SK-N-SH treated with all-trans-retinoic acid at 6 μM for 48 hours (cell line): ENCODE measurements at regions not wholly inside any gene's neighbourhood (a gene's known extent, or its start where the extent isn't known, plus 50 kb on each side); places are given as distances from the start of the nearest gene placed in this dataset.

Source experiments
- ATAC-seq: fragments of 200-7000 bp; cut with Tn5 transposase; 3 replicates; pipeline ENCODE4 v1.9.1; 2020; ENCODE audit warnings: mild to moderate bottlenecking, moderate library complexity
- ARNTL ChIP-seq: fragments of 450-650 bp; formaldehyde crosslinking; IDR thresholded peaks from 2 replicates; pipeline ENCODE4 v1.5.0; 2020; ENCODE audit warnings: low read depth, mild to moderate bottlenecking, moderate library complexity, borderline replicate concordance
- BACH2 ChIP-seq: fragments of 250-450 bp; sonication (Bioruptor Pico); IDR thresholded peaks from 2 replicates; pipeline ENCODE4 v1.9.0; 2021; ENCODE audit warnings: mild to moderate bottlenecking, borderline replicate concordance
- CREB5 ChIP-seq: fragments of 250-450 bp; sonication (Bioruptor Pico); IDR thresholded peaks from 2 replicates; pipeline ENCODE4 v1.5.1; 2020; ENCODE audit warnings: low read depth, mild to moderate bottlenecking, moderate library complexity
- CSDC2 ChIP-seq: fragments of 250-450 bp; sonication (Bioruptor Pico); IDR thresholded peaks from 2 replicates; pipeline ENCODE4 v1.5.0; 2020; ENCODE audit warnings: mild to moderate bottlenecking, moderate library complexity
- GLIS3 ChIP-seq: fragments of 250-450 bp; sonication (Bioruptor Pico); IDR thresholded peaks from 2 replicates; pipeline ENCODE4 v1.5.0; 2020; ENCODE audit warnings: mild to moderate bottlenecking, moderate library complexity
- ISL1 ChIP-seq: fragments of 250-450 bp; sonication (Bioruptor Pico); IDR thresholded peaks from 2 replicates; pipeline ENCODE4 v2.1.2; 2022; ENCODE audit warnings: mild to moderate bottlenecking, moderate library complexity
- OSR1 ChIP-seq: fragments of 250-450 bp; sonication (Bioruptor Pico); IDR thresholded peaks from 2 replicates; pipeline ENCODE4 v1.8.0; 2022; ENCODE audit warnings: moderate library complexity, mild to moderate bottlenecking, inconsistent platforms
- RARB ChIP-seq: fragments of 250-450 bp; sonication (Bioruptor Pico); IDR thresholded peaks from 2 replicates; pipeline ENCODE4 v1.8.0; 2021; ENCODE audit warnings: mild to moderate bottlenecking, moderate library complexity
- SNAI2 ChIP-seq: fragments of 250-450 bp; sonication (Bioruptor Pico); IDR thresholded peaks from 2 replicates; pipeline ENCODE4 v1.5.0; 2020; ENCODE audit warnings: mild to moderate bottlenecking, moderate library complexity
- TOX ChIP-seq: fragments of 250-450 bp; sonication (Bioruptor Pico); IDR thresholded peaks from 2 replicates; pipeline ENCODE4 v1.8.0; 2021; ENCODE audit warnings: mild to moderate bottlenecking, moderate library complexity, borderline replicate concordance
- ZC3H10 ChIP-seq: fragments of 250-450 bp; sonication (Bioruptor Pico); IDR thresholded peaks from 2 replicates; pipeline ENCODE4 v1.5.1; 2021; ENCODE audit warnings: mild to moderate bottlenecking, moderate library complexity
- ZFP30 ChIP-seq: fragments of 450-650 bp; formaldehyde crosslinking; IDR thresholded peaks from 2 replicates; pipeline ENCODE4 v1.5.0; 2022; ENCODE audit warnings: mild to moderate bottlenecking, moderate library complexity
- ZNF8 ChIP-seq: fragments of 450-650 bp; formaldehyde crosslinking; IDR thresholded peaks from 2 replicates; pipeline ENCODE4 v1.5.0; 2020; ENCODE audit warnings: mild to moderate bottlenecking, moderate library complexity
- TF ChIP-seq, protein P1 (sequence below): fragments of 250-450 bp; sonication (Bioruptor Pico); IDR thresholded peaks from 2 replicates; pipeline ENCODE4 v1.8.0; 2020; ENCODE audit warnings: mild to moderate bottlenecking, moderate library complexity, borderline replicate concordance
- TF ChIP-seq, protein P2 (sequence below): fragments of 250-450 bp; sonication (Bioruptor Pico); IDR thresholded peaks from 2 replicates; pipeline ENCODE4 v1.8.0; 2021; ENCODE audit warnings: low read depth, mild to moderate bottlenecking, moderate library complexity, borderline replicate concordance
- TF ChIP-seq, protein P3 (sequence below): fragments of 250-450 bp; sonication (Bioruptor Pico); IDR thresholded peaks from 2 replicates; pipeline ENCODE4 v1.5.0; 2020; ENCODE audit warnings: mild to moderate bottlenecking, moderate library complexity

DNA sequence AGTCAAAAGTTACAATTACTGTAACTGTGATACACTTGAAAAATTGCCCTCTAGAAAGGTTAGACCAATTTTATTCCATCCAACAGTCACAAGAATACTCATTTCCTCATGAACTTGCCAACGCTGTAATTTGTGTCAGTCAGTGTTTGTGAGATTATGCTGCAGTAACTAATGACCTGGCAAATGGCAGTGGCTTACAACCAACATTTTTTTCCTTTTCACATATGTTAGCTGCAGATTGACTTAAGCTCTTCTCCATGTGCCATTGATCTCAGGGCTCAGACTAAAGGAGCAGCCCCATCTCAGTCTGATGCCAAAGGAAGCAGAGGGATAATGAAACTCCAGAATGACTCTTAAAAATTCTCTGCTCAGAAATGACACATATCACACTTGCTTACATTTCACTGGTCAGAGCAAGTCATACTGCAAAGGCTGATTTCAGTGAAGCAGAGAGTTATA is 92.3 kb upstream of the ELOVL5 start:
- no peak for ATAC-seq
- no peak for TF ChIP-seq GLIS3 (CRISPR knock-in tag)
- no peak for TF ChIP-seq ISL1 (CRISPR knock-in tag)

DNA sequence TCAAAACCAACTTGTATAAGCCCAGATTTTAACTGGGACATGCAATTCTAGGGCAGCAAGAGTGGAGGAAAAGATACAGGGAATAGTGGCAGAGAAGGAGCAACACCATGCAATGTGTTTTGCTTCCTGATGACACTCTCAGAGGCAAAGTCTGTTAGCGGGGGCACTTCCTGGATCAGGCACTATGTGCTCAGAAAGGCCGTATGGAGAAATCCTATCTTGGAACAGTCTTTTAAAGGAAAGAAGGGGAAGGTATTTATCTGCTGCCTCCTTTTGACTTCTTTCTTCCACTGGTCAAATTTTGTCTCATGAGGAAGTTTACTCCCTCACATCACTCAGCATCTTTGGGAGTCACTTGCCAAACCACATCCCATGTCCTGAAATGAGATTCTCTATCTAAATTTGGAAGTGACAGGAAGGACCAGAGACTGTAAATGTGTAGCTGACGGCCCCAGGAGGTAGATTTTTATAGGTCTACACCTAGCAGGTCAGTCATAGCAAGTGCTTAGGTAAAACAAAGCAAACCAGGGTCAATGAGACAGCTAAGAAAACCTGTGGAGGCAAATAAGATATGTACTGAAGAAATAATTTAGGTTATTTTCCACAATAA is 91.7 kb upstream of the ELOVL5 start:
- TF ChIP-seq ZC3H10 (CRISPR knock-in tag), result no peak
- TF ChIP-seq, all 23 proteins: peak for 0
- no peak for ATAC-seq

DNA sequence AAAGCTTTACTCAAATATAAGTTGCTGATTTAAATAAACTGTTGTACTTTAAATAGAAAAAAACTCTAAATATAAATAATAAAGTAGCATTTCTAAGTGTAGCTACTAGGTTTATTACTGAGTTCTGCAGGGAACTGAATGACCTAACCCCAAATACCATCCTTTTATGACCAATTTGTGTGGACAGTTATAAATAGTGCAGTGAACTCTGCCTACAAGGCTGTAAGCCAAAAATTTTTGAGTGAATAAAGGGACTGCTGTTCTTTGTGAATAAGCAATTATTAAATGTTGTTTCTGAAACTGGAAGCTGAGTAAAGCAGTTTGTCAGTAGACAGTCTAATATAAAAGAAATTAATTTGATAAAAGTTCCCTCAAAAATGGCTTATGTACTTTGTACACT is 90.8 kb upstream of the ELOVL5 start:
- no peak for ATAC-seq
- TF ChIP-seq ISL1 (CRISPR knock-in tag) (peak; percentile 73), CREB5 (CRISPR knock-in tag) (no peak), SNAI2 (CRISPR knock-in tag) (no peak), TOX (CRISPR knock-in tag) (no peak)

- peak; percentile 97 for ATAC-seq
- TF ChIP-seq ZFP30 (CRISPR knock-in tag) (no peak), CREB5 (CRISPR knock-in tag) (no peak), BACH2 (CRISPR knock-in tag) (no peak), ARNTL (CRISPR knock-in tag) (no peak), CSDC2 (CRISPR knock-in tag) (no peak), ZNF8 (CRISPR knock-in tag) (no peak), SNAI2 (CRISPR knock-in tag) (no peak), OSR1 (CRISPR knock-in tag) (no peak), RARB (CRISPR knock-in tag) (no peak), GLIS3 (CRISPR knock-in tag) (no peak)
- TF ChIP-seq, protein P1, sequence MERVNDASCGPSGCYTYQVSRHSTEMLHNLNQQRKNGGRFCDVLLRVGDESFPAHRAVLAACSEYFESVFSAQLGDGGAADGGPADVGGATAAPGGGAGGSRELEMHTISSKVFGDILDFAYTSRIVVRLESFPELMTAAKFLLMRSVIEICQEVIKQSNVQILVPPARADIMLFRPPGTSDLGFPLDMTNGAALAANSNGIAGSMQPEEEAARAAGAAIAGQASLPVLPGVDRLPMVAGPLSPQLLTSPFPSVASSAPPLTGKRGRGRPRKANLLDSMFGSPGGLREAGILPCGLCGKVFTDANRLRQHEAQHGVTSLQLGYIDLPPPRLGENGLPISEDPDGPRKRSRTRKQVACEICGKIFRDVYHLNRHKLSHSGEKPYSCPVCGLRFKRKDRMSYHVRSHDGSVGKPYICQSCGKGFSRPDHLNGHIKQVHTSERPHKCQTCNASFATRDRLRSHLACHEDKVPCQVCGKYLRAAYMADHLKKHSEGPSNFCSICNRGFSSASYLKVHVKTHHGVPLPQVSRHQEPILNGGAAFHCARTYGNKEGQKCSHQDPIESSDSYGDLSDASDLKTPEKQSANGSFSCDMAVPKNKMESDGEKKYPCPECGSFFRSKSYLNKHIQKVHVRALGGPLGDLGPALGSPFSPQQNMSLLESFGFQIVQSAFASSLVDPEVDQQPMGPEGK (CRISPR knock-in tag), result no peak
- TF ChIP-seq, protein P2, sequence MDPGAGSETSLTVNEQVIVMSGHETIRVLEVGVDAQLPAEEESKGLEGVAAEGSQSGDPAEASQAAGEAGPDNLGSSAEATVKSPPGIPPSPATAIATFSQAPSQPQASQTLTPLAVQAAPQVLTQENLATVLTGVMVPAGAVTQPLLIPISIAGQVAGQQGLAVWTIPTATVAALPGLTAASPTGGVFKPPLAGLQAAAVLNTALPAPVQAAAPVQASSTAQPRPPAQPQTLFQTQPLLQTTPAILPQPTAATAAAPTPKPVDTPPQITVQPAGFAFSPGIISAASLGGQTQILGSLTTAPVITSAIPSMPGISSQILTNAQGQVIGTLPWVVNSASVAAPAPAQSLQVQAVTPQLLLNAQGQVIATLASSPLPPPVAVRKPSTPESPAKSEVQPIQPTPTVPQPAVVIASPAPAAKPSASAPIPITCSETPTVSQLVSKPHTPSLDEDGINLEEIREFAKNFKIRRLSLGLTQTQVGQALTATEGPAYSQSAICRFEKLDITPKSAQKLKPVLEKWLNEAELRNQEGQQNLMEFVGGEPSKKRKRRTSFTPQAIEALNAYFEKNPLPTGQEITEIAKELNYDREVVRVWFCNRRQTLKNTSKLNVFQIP (CRISPR knock-in tag), result no peak
- TF ChIP-seq, protein P3, sequence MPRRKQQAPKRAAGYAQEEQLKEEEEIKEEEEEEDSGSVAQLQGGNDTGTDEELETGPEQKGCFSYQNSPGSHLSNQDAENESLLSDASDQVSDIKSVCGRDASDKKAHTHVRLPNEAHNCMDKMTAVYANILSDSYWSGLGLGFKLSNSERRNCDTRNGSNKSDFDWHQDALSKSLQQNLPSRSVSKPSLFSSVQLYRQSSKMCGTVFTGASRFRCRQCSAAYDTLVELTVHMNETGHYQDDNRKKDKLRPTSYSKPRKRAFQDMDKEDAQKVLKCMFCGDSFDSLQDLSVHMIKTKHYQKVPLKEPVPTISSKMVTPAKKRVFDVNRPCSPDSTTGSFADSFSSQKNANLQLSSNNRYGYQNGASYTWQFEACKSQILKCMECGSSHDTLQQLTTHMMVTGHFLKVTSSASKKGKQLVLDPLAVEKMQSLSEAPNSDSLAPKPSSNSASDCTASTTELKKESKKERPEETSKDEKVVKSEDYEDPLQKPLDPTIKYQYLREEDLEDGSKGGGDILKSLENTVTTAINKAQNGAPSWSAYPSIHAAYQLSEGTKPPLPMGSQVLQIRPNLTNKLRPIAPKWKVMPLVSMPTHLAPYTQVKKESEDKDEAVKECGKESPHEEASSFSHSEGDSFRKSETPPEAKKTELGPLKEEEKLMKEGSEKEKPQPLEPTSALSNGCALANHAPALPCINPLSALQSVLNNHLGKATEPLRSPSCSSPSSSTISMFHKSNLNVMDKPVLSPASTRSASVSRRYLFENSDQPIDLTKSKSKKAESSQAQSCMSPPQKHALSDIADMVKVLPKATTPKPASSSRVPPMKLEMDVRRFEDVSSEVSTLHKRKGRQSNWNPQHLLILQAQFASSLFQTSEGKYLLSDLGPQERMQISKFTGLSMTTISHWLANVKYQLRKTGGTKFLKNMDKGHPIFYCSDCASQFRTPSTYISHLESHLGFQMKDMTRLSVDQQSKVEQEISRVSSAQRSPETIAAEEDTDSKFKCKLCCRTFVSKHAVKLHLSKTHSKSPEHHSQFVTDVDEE (CRISPR knock-in tag), result no peak
These were observed 88.9 kb upstream of the ELOVL5 start for GRCh38 chr6:53437557-53438202.
